Right renal cortex interstitium (tissue), 3 donors: ENCODE measurements at regions not wholly inside any gene's neighbourhood (a gene's known extent, or its start where the extent isn't known, plus 50 kb on each side); places are given as distances from the start of the nearest gene placed in this dataset.
A peak's percentile ranks its signal among the peaks of the same experiment; 100 is the strongest.

Experiments used
- DNase-seq, 3 donors: peaks; one replicate each; pipeline ENCODE4 v3.0.0-alpha.2; 2013; ENCODE audit warnings: low read depth in 3 of 3, low spot score in 2 of 3

DNA sequence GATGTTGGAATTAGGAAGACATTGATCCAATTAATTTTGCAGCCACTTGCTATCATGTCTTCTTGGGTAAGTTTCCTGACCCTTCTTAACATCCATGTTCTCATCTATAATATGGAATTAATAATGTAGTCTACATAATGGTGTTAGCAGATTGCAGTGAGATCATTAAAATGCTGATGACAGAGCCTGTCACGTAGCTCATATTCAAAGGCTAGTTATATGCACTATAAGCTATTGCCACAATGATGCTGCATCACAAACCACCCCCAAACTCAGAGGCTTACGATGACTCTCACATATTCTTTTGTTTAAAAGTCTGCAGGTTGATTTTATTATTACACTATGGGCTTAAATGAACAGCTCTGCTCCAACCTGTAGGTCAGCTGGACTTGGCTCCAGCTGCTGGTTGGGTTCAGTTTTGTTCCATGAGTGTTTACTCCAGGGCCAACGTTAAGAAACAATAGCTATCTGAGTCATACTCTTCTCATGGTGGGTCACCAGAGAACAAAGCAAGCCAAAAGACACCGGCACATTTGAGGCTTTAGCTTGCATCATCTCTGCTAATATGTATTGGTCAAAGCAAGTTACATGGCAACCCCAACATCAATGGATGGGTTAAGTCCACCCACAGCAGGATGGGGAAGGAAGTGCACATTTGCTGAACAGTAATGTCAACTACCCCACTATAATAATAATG, 250.0 kb upstream of the SLCO3A1 start:
- DNase-seq: no peak

DNA sequence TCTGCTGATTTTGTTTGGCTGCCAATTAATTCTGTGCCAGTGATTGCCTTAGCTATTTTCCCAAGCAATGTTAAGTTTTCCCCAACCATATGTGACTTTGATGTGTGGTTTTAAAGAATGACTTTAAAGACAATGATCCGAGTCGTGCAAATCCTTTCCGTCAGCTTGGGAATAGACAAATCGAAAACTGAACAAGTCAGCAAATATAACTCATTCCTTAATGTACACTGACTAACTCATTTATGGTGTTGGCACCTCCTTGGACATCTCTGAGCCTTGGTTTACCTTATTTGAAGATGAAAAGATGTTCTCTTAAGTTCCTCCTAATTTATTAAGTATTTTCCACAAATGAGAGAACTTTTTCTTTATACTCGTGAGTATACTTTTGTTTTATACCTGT, 249.4 kb upstream of the SLCO3A1 start:
- no peak for DNase-seq

DNA sequence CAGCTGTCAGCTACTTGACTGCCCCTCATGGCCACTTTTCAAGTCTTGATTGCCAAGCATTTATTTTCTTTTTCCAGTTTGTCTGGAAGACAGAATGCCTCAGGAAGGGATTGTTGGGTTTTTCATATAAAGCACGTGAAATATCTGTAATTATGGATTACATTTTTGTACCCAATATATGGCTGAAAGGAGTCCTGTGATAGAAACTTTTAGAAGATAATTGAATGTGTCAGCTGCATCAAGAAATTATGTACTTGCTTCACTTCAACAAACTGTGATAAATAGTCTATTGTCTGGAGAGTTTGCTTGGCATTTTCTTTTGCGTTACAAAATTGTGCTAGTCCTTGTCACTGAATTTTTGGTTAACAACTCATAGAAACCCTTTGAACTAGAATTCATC, 247.9 kb upstream of the SLCO3A1 start:
- no peak for DNase-seq

DNA sequence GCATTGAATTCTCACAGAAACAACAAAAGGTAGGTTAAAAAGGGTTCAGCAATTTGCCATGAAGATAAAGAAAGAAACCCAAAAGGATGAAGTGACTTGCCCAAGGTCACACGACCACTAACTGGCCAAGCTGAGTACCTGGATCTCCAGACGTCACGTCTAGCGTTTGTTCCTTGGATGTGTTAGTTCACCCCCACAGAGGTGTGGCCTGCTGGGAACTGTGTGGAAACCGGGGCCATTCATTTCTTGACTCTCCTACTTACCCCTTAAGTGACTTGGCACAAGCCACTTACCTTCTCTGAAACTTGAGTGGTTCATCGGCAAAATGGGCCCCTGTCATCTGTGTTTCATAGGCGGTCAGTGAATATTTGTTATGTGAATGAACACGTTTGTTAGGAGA, 244.3 kb upstream of the SLCO3A1 start:
- DNase-seq: no peak

DNA sequence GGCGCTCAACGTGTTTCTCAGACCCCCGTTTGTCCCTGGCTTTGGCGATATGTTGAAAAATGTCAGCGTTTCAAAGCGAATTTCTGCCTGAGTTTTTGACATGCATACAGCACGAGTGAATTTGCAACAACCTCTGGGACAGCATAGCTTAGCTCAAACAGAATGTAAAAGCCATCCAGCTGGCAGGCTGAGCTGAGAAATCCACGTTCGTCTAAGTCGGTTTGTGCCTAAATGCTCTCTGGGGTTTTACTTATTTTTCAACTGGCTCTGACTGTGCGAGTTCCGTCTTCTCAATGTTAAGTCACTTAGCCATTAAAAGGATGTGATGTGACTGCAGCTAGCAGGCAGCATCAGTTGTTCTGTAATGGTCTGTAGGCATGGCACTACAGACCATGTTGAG, 243.5 kb upstream of the SLCO3A1 start:
- no peak for DNase-seq

DNA sequence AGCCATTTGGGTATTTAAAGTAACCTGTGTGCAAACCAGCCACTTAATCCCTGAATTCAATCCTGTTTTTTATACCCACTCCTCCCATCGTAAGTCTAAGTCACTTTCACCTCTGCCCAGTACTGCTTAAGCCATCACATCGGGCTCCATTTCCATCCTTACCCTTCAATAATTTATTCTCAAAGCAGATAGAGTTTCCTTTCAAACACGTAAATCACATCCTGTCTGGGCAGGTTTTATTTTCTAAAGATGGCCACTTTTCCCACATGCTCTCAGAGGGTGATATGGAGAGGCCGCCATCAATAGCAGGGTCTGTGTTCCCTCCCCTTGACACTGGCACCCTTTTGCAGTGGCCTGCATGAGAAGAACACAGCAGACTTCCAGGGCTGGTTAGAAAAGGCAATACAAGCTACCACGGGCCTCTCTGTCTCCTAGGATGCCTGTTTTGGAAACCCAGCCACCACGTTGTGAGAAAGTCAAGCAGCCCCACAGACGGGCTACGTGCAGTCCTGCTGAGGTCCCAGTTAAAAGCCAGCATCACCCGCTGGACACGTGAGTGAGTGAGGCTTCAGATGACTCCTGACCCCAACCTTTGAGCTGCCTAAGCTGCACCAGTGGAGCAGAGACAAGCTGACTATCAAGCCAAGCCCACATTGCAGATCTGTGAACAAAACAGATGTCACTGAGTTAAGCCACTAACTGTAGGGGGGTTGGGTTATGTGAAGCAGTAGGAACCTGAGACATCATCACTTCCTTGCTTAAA, 241.8 kb upstream of the SLCO3A1 start:
- peak in 2 of 3 donors; percentile 19 to 38 for DNase-seq

DNA sequence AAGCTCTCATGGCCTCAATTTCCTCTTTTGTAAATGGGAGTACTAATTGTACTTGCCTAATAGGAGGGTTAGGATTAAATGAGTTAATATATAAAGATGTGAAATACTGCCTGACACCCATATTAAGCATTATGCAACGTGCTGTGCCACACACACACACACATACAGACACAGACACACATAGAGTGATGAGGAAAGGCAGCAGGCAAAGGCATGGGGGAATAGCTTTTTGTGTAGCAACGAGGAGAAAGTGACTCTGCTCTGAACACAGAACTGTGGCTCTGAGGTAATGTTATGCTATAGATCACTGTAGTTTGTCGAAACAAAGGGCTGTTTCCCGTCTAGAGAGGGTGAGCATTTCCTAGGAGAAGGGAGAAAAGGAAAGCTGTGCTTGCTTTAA, 233.3 kb upstream of the SLCO3A1 start:
- no peak for DNase-seq

DNA sequence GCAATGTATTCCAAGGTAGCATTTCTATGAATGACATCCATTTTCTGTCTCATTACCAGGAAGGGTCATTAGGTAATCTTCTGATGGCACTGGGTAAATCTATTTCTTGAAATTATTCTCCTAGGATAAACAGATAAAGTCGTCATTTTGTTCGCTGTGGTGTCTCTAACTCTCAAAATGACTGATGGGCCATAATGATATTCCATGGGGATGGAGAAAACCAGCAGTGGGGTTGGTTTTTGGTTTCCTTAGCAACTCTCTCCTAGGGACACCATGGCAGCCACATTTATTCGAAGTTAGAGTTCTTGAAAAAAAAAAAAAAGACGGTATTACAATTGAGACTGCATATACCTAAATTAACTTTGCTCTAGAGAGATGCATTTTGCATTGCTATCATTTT, 231.3 kb upstream of the SLCO3A1 start:
- DNase-seq: no peak

DNA sequence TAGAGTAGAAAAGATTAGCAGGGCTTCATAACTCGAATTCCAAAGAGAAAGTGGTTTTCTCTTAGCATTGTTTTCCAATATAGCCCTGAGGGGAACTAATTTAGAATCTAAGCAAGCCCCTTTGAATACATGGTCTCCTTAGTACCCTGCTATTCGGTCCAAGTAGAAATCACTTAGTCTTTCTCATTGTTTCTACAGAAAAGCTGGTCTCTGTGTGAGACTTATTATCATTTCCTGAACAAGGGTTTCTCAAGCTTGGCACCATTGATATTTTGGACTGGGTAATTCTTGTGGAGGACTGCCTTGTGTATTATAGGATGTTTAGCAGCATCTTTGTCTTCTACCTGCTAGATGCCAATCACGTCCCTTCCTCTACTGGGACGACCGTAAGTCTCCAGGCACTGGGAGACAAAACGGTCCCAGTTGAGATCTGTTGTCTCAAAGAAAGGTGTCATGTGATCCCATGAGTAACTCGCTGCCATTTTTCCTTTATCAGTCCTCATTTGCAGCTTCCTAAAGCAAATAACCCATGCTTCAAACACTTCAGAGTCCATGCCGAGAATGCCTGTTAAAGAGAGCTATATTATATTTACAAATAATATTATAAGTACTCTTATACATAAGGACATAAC, 230.7 kb upstream of the SLCO3A1 start:
- DNase-seq: no peak

DNA sequence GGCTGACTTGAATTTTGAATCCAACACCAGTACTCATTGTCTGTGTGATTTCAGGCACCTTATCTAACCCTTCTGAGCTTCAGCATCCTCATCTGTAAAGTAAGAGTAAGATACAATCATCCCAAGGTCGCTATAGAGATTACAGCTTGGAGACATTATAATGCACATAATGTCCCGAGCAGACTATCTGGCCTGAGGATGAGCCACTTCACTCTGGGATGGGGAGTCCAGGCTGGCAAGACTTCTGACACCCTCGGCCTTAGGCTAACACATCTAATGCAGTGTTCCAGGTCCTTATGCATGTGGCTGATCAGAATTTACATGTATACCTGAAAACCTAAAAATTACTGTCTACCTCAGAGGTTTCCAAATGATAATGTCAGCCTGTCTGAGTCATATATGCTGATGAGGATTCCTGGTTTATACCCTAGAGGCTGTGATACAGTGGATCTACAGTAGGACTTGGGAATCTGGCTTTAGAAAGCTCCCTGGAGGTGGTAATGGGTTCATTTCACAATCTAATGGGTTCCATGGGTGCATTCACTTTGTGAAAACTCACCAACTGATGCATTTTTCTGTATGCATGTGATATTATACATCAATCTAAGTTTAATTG, 229.0 kb upstream of the SLCO3A1 start:
- DNase-seq: no peak

DNA sequence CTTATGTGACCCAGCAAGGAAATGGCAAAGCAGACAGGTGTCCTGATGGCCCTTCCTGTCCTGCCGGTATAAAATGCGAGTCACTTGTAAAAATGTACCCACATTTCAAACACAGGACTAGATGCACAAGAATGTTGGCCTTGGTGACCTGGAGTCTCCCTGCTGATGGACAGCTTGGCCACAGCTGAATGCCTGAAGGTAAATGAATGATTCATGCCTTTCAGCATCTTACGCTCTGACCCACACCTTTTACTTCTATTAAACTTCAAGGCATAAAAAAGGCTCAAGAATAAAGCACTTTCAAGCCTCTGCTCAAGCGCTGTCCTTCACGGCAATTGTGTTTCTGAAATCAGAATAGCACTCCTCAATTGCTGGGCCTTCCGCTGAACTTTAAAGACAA, 228.0 kb upstream of the SLCO3A1 start:
- DNase-seq: no peak

DNA sequence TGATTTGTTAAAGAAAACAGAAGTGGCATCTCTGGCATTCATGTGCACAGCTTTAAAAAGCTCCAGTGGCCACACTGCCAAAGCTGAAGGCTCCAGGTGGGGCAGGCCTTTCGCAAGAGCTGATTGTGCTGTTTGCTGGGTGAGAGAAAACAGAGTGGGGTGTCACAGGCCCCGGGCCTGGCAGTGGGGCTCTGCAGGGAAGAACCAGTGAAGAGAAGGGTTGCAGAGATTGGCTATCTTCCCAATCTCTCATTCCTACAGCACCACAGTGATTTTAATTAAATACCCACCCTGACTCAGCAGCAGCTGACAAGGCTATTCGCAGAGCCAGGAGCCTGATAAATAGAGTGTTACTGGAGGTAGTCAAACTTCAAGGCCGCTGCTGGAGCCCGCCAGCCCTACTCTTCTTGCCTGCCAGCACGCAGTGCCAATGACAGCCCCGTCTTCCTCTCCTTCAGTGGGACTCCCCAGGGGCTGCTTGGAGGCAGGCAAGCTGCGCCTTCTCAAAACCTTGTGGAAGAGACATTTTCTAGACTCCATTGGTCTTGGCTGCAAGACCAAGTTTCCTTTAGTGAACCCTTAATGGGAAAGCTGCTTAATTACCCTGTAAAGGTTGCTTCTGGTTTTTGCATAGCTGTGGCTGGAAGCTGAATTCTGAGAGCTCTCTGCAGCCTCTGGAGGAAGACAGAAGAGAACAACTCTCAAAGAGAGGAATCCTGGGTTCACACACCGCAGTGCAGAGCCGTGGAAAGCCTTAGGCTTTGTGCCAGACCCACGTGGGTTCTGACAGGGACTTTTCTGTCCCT, 225.8 kb upstream of the SLCO3A1 start:
- DNase-seq: no peak

DNA sequence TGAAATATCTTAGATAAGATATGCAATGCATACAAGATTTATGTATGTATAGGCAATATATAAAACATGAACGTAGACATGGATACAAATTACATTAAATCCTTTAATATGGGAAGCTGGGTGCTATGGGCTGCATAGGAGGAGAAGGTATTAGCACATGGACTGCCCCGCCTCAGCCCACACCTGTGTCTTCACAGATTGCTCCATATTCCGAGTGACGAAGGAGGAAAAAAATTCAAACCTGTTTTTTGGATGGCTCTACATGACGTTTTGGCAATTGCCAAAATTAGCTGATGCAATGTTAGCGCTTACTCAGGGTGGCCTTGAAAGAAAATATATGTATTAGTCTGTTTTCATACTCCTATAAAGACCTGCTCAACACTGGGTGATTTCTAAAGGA, 223.4 kb upstream of the SLCO3A1 start:
- DNase-seq: no peak

DNA sequence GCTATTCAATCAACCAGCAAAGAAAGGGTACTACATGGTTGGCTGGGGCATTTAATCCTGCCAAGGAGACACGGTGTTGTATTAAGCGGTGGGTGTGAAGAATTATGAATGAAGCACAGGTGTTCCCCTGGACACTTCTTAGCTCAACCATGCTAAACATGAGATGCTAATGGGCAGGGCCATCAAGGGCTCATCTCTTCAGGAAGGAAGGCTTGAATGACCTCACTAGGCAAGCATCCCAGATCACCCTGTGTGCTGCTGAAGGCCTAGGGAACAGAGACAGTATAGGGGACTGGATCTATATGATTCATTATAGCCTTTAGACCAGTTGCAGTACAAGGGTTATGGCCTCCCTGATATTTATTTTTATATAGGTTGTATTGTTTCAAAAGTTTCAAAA, 221.3 kb upstream of the SLCO3A1 start:
- no peak for DNase-seq

DNA sequence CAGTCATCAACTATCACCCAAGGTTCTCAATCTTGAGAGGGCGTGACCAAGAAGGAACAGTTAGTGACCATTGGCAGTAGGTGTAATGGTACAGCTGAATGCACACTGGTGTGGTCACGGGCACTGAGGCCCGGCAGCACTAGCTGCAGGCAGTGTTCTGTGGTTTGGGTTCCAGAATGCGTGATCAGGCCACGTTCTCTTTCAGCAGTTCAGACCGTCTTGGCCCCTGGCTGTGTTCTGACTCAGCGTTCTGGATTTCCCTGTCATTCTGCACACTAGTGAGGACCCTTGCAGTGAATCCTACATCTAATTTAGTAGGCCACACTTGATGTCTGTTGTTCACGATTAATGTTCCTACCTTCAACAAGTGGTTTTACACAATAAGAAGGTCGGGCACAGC, 220.5 kb upstream of the SLCO3A1 start:
- no peak for DNase-seq

DNA sequence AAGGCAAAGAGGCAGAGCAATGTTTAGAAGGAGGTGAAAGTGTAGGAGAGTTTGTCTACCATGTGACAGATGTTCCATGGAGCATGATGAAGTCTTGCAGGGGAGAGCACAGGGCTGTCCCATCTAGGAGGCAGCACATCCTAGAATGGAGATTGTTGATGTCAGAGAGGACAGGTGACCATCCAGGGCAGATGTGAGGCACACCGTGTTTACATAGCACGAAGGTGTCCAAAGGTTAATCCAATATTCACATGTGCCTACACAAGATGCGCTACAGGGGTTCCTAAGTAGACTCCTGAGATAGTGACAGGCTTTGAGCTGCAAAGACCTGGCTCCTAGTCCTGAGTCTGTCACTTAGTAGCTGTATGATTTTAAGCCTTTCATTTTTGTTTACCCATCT, 219.3 kb upstream of the SLCO3A1 start:
- no peak for DNase-seq

DNA sequence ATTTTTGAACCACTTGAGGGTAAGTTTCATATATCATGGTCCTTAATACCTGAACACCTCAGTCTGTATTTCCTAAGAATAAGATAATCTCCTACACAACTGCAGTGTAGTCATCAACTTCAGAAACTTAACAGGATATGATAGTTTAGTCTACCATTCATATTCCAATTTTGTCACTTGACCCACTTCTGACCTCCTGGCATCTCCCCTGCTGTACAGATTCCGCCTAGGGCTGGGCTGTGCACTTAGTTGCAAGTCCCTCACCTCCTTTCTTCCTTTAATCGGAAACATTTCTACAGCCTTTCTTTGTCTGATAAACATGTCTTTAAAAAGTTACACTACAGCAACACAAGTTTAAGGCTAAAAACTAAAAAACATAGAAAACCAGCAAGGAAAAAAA, 218.4 kb upstream of the SLCO3A1 start:
- DNase-seq: no peak

DNA sequence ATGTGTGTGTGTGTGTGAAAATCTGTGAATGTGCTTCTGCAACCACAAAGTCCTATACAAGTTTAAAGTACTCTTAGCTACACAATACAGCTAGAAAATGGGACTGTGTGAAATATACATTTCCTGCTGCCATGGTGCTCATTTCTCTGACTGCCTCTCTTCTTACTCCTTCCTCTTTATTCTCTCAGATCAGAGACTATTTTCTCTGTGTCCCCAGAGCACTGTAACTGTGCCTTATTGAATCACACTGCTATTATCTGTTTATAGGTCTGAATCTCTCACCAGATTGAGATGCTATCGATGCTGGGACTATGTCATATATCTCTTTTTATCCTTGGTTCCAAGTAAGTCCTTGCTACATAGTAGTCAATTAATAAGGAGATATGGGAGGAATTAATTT, 217.9 kb upstream of the SLCO3A1 start:
- no peak for DNase-seq

DNA sequence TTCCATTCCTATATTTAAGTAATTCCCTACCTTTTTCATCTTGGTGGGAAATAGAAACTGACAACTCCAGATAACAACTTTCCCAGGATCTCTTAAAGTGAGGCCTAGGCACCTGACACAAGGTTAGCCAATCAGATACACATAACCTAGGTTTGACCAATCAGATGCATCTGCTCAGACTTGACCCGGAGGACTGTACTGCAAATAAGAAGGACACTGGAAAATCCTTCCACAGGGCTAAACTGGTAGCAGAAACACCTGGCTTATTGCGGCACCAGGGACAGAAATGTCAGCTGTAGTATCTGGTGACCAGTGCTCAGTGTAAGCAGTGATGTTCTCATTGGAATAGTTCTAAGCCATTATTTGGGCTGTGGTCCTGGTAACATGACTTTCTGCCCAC, 204.5 kb upstream of the SLCO3A1 start:
- no peak for DNase-seq

DNA sequence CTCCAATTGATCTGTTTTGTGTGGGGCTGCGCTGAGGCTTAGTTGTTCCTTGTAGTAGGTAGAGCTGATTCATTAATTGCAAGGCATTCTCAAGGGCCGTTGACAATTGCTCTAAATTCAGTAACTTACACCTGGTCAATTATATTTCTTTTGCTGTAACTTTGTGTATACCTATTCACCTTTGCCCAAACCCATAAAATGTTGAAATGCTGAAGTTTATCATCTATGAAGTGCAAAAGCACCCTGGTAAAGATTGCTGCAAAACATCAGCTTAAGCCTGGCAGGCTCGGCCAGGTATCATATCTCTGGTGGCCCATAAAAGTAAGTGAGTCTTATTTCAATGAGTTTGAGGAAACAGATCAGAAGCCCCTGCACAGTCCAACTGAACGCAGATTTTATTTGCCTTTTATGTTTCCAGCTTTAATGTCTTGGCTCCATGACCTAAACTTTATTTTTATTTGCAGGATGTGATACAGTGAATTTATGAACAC, 203.6 kb upstream of the SLCO3A1 start:
- DNase-seq: no peak

DNA sequence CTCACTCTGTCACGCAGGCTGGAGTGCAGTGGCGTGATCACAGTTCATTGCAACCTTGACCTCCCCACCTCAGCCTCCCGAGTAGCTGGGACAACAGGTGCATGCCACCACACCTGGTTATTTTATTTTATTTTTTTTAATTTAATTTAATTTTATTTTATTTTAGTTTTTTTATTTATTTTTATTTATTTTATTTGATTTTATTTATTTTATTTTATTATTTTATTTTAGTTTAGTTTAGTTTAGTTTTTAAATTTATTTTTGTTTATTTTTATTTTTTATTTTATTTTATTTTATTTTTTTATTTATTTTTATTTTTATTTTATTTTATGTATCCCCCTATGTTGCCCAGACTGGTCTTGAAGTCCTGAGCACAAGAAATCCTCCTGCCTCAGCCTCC, 202.3 kb upstream of the SLCO3A1 start:
- DNase-seq: no peak
